T47D (cell line): ENCODE measurements at regions not wholly inside any gene's neighbourhood (a gene's known extent, or its start where the extent isn't known, plus 50 kb on each side); places are given as distances from the start of the nearest gene placed in this dataset.

Source experiments
- DNase-seq, 2 experiments: peaks; one replicate each; pipeline versions ENCODE4 v3.0.0 to v3.0.0-alpha.2; 2011 to 2012; ENCODE audit warnings: low read depth in 1 of 2, low spot score in 1 of 2
- JUND ChIP-seq: IDR thresholded peaks from 2 replicates; pipeline ENCODE4 v1.6.1; 2012; ENCODE audit warnings: low read depth
- in situ Hi-C: cut with HindIII; loops from 2 replicates; pipeline ENCODE4 v1.10.0; 2016; ENCODE audit warnings: low sequenced_read_pairs, low pct_unique_long_range_greater_than_20kb

DNA sequence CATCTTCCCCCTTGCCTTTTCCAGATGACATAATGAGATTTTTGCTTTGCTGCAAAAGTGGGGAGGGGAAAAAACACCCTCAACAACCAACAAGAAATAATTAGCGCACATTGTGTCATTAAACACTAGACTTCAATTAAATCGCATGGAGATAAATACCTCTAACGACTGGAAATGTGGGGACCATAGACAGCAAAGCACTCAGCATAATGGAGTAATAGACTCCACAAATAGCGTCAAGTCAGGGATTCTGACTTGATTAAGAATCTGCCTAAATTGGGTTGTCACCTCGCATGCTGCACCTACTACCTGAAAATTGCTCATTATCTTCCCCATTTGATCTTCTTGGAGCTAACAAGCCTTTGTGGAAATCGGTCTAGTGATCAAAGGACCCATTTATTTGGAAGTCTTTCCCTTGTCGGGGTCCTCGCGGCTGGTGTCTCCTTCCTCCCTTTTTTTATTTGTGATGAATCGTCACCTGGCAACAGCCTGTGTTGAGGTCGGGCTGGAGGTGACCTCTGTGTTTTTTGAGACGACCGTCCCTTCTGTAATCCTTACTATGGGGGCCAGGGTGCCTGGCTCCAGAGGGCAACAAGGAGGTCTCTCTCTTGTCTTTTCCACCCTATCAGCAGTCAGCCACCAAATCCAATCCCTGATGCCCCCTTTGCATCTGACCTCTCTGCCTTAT lies 75.3 kb upstream of the IGSF21 start:
- TF ChIP-seq JUND, result no peak
- in situ Hi-C loops, result no loop called here
- no peak for DNase-seq

DNA sequence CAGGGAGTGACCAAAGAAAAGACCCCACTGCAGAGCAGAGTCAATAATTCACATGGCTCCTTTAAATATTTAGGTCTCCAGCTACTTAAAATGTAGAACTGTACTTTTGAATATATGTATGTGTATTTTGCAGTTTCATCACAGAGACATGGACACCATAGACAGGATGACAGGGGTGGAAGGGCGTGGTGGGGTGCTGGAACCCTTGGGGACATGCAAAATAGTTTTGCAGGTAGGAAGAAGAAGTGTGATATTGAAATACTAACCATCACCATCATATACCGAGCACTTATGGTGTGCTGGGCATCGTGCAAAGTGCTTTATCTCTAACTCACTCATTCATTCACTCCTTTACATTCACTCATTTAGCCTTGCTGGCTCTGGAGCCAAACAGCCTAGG lies 72.5 kb upstream of the IGSF21 start:
- DNase-seq, result no peak
- no peak for TF ChIP-seq JUND
- in situ Hi-C loops, result no loop called here

DNA sequence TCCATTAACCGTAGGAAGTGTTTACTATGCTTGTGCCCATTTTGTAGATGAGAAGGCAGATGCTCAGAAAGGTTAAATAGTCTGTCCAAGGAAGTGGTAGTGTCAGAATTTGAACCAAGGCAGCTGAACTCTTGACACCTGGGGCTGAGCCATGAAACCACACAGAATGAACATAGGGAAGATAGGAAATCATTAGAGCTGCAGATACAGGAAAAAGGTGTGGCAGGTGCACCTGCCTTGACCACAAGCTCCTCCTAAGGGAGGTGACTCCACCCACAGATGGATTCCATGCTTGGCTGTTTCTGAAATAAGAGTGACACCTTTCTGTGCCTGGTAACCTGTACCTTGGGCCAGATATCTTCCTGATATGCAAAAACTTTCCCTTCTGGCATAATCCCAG lies 69.9 kb upstream of the IGSF21 start:
- no peak for DNase-seq
- in situ Hi-C loops, result no loop called here
- TF ChIP-seq JUND, result no peak

DNA sequence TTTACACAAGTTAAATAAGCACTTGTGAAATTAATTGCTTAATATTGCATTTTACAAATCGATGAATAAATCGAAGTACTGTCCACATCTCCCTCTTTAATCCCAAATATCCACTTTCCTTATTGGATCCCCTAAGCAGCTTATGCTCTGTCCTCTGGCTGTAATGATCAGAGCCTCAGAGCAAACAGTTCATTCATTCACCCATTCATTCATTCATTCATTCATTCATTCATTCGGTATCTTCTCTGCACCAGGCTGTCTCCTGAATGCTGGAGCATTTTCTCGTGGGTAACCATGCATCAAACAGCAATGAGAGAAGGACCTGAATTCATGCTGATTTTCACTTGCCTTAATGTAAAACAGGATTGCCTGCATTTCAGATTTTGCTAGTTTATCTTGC lies 69.5 kb upstream of the IGSF21 start:
- no peak for DNase-seq
- no peak for TF ChIP-seq JUND
- in situ Hi-C loops, result no loop called here

DNA sequence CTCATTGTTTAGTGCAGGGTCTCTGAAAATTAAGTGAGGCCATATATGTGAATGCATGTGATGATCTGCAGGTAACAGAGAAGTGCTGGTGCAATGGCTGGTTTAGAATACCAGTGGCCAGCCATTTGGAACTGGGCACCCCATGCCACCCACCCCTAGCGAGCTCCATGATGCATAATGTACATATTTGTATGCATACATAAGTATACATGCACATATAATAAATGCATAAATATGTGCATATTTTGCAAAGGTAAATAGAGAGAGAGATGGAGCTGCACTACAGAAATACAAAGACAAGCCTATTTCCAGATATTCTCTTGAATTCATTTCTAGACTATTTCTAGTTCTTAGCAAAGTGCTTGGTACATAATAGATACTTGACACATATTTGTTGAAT lies 68.5 kb upstream of the IGSF21 start:
- in situ Hi-C loops, result no loop called here
- no peak for DNase-seq
- no peak for TF ChIP-seq JUND

- DNase-seq, result no peak
- in situ Hi-C loops, result no loop called here
- TF ChIP-seq JUND, result no peak
Measured at GRCh38 chr1:18041102-18041501, 66.5 kb upstream of the IGSF21 start.

- in situ Hi-C loops, result no loop called here
- no peak for TF ChIP-seq JUND
- peak in 1 of 2 experiments; percentile 2 for DNase-seq
Measured at GRCh38 chr1:18041685-18042355, 65.8 kb upstream of the IGSF21 start.

DNA sequence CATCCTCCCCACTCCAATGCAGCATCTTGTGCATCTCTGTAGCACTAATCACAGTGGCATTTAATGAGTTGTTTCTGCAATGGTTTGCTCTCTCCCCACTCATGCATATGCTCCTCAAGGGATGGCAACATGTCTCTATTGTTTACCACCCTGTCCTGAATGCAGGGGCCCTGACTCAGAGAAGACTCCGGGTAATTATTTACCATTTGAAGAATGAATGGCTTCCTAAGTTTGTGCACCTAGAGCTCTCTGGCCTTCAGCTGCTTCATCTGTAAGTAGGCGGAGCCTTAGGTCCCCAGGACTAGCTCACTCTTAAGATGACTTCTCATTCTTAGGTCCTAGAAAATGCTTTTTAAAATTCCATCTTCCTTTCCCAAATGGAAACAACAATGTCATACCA lies 63.7 kb upstream of the IGSF21 start:
- no peak for TF ChIP-seq JUND
- in situ Hi-C loops, result no loop called here
- DNase-seq, result no peak

GRCh38 chr1:18045203-18045602 lies 62.4 kb upstream of the IGSF21 start:
- no peak for DNase-seq
- no peak for TF ChIP-seq JUND
- in situ Hi-C loops, result no loop called here

GRCh38 chr1:18045621-18046020 lies 62.0 kb upstream of the IGSF21 start:
- no peak for TF ChIP-seq JUND
- in situ Hi-C loops, result no loop called here

GRCh38 chr1:18047122-18047521 lies 60.5 kb upstream of the IGSF21 start:
- no peak for DNase-seq
- in situ Hi-C loops, result no loop called here
- TF ChIP-seq JUND, result no peak

More at GRCh38 chr1:18045621-18046020, 62.0 kb upstream of the IGSF21 start:
- no peak for DNase-seq

DNA sequence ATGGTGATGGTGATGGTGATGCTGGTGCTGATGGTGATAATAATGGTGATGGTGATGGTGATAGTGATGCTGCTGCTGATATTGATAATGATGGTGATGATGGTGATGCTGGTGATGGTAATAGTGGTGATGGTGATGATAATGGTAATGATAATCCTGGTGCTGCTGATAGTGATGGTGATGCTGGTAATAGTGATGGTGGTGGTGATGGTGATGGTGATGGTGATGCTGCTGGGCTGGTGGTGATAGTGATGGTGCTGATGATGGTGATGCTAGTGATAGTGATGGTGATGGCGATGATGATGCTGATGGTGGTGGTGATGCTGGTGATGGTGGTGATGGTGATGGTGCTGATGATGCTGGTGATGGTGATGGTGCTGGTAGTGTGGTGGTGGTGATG lies 58.4 kb upstream of the IGSF21 start:
- TF ChIP-seq JUND, result no peak
- DNase-seq, result no peak
- in situ Hi-C loops, result no loop called here

- in situ Hi-C loops, result no loop called here
- no peak for DNase-seq
- TF ChIP-seq JUND, result no peak
Measured at GRCh38 chr1:18052671-18053070, 54.9 kb upstream of the IGSF21 start.

DNA sequence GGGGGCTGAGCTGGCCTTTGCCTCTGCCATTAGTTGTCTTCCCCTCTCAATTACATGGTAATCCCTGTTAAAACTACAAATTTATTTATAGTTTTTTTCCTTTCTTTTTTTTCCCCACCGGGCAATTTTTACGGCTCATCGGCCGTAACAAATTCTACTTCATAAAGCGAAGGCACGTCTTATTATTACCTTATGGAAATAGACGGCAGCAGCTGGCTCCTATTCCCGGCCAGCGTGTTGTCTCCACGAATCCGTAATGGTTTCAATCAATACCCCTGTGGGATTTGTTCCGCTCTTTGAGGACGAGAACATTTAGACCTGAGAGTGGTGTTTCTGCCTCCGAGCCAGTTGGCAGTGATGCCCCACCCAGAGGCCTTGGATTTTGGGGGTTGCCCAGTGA lies 52.4 kb upstream of the IGSF21 start:
- no peak for TF ChIP-seq JUND
- DNase-seq, result no peak
- in situ Hi-C loops, result no loop called here
